ENCODE measurements at regions not wholly inside any gene's neighbourhood (a gene's known extent, or its start where the extent isn't known, plus 50 kb on each side); places are given as distances from the start of the nearest gene placed in this dataset.
"Not testable (repeated sequence)": the region's sequence is repeated elsewhere in the genome, so short reads cannot be mapped to it uniquely, and the experiment has no call there.

GRCh38 chr12:73225371-73225937 is 953.3 kb downstream of the TRHDE start:
- H3K9me2 ChIP-seq (replicated peaks; ENCODE audit: low read depth, low read length) = no peaks in the 10 kb centered on the region
- H3K4me3 ChIP-seq (ENCODE audit: low read length, poor library complexity, severe bottlenecking) = no peak overlapping the region
- H3K4me1 ChIP-seq (ENCODE audit: insufficient read depth, low read length, poor library complexity, severe bottlenecking) = no peaks in the 10 kb centered on the region
- H3K4me2 ChIP-seq (ENCODE audit: low read depth, low read length, poor library complexity, severe bottlenecking) = no peak overlapping the region
- H3K27me3 ChIP-seq (ENCODE audit: insufficient read depth, low read length, poor library complexity, severe bottlenecking) = no peaks in the 10 kb centered on the region
- H4K20me1 ChIP-seq (ENCODE audit: insufficient read depth, low read length, poor library complexity, severe bottlenecking) = no peaks in the 10 kb centered on the region
- no peaks in the 10 kb centered on the region for H3K79me2 ChIP-seq (ENCODE audit: insufficient read depth, low read length)
- no peak overlapping the region for H2AFZ ChIP-seq (ENCODE audit: low read length)
- no peaks in the 10 kb centered on the region for H3F3A ChIP-seq (ENCODE audit: low read depth)
- no peaks in the 10 kb centered on the region for H3K36me3 ChIP-seq (ENCODE audit: insufficient read depth, low read length)
- H3K9ac ChIP-seq (ENCODE audit: low read depth, low read length, poor library complexity, severe bottlenecking) = no peak overlapping the region
- TF ChIP-seq EZH2phosphoT487 (IDR thresholded peaks at IDR 0.05; ENCODE audit: borderline replicate concordance) (no peak), CTCF (conservative IDR thresholded peaks at IDR 0.05; ENCODE audit: low read length) (no peak)
- no peaks in the 10 kb centered on the region for H3K9me3 ChIP-seq (ENCODE audit: insufficient read depth, low read depth, low read length)

GRCh38 chr12:73225941-73226340 is 953.8 kb downstream of the TRHDE start:
- Histone ChIP-seq H4K20me1 (ENCODE audit: insufficient read depth, low read length, poor library complexity, severe bottlenecking) (no peaks in the 10 kb centered on the region), H3K4me3 (ENCODE audit: low read length, poor library complexity, severe bottlenecking) (no peak overlapping the region), H3K9ac (ENCODE audit: low read depth, low read length, poor library complexity, severe bottlenecking) (no peak overlapping the region), H3K36me3 (ENCODE audit: insufficient read depth, low read length) (no peaks in the 10 kb centered on the region), H3F3A (ENCODE audit: low read depth) (no peaks in the 10 kb centered on the region), H2AFZ (ENCODE audit: low read length) (no peak overlapping the region), H3K9me3 (ENCODE audit: insufficient read depth, low read depth, low read length) (no peaks in the 10 kb centered on the region), H3K27me3 (ENCODE audit: insufficient read depth, low read length, poor library complexity, severe bottlenecking) (no peaks in the 10 kb centered on the region), H3K9me2 (replicated peaks; ENCODE audit: low read depth, low read length) (no peaks in the 10 kb centered on the region), H3K79me2 (ENCODE audit: insufficient read depth, low read length) (no peaks in the 10 kb centered on the region), H3K4me2 (ENCODE audit: low read depth, low read length, poor library complexity, severe bottlenecking) (no peak overlapping the region), H3K4me1 (ENCODE audit: insufficient read depth, low read length, poor library complexity, severe bottlenecking) (no peaks in the 10 kb centered on the region)
- TF ChIP-seq CTCF (conservative IDR thresholded peaks at IDR 0.05; ENCODE audit: low read length) (no peak), EZH2phosphoT487 (IDR thresholded peaks at IDR 0.05; ENCODE audit: borderline replicate concordance) (no peak)

- no peaks in the 10 kb centered on the region for H3K27me3 ChIP-seq (ENCODE audit: insufficient read depth, low read length, poor library complexity, severe bottlenecking)
- no peaks in the 10 kb centered on the region for H3K4me1 ChIP-seq (ENCODE audit: insufficient read depth, low read length, poor library complexity, severe bottlenecking)
- no peaks in the 10 kb centered on the region for H3K79me2 ChIP-seq (ENCODE audit: insufficient read depth, low read length)
- H3F3A ChIP-seq (ENCODE audit: low read depth) = no peaks in the 10 kb centered on the region
- H2AFZ ChIP-seq (ENCODE audit: low read length) = no peak overlapping the region
- H3K9me3 ChIP-seq (ENCODE audit: insufficient read depth, low read depth, low read length) = no peaks in the 10 kb centered on the region
- no peaks in the 10 kb centered on the region for H4K20me1 ChIP-seq (ENCODE audit: insufficient read depth, low read length, poor library complexity, severe bottlenecking)
- H3K4me2 ChIP-seq (ENCODE audit: low read depth, low read length, poor library complexity, severe bottlenecking) = no peak overlapping the region
- TF ChIP-seq EZH2phosphoT487 (IDR thresholded peaks at IDR 0.05; ENCODE audit: borderline replicate concordance) = no peak
- H3K36me3 ChIP-seq (ENCODE audit: insufficient read depth, low read length) = no peaks in the 10 kb centered on the region
- no peaks in the 10 kb centered on the region for H3K9me2 ChIP-seq (replicated peaks; ENCODE audit: low read depth, low read length)
- no peak overlapping the region for H3K4me3 ChIP-seq (ENCODE audit: low read length, poor library complexity, severe bottlenecking)
- H3K9ac ChIP-seq (ENCODE audit: low read depth, low read length, poor library complexity, severe bottlenecking) = no peak overlapping the region
These were observed 954.4 kb downstream of the TRHDE start for GRCh38 chr12:73226593-73226992.

- H3K4me1 ChIP-seq (ENCODE audit: insufficient read depth, low read length, poor library complexity, severe bottlenecking); H3K79me2 ChIP-seq (ENCODE audit: insufficient read depth, low read length); H3K9me2 ChIP-seq (replicated peaks; ENCODE audit: low read depth, low read length); H3K36me3 ChIP-seq (ENCODE audit: insufficient read depth, low read length); H3K4me2 ChIP-seq (ENCODE audit: low read depth, low read length, poor library complexity, severe bottlenecking); H3K9me3 ChIP-seq (ENCODE audit: insufficient read depth, low read depth, low read length); H3K9ac ChIP-seq (ENCODE audit: low read depth, low read length, poor library complexity, severe bottlenecking); H2AFZ ChIP-seq (ENCODE audit: low read length); H4K20me1 ChIP-seq (ENCODE audit: insufficient read depth, low read length, poor library complexity, severe bottlenecking); H3K4me3 ChIP-seq (ENCODE audit: low read length, poor library complexity, severe bottlenecking); H3K27me3 ChIP-seq (ENCODE audit: insufficient read depth, low read length, poor library complexity, severe bottlenecking); H3F3A ChIP-seq (ENCODE audit: low read depth): not testable (repeated sequence)
These were observed 956.7 kb downstream of the TRHDE start for GRCh38 chr12:73228828-73229227.

All from Loucy (cell line).